GM12873 (cell line): ENCODE measurements at regions not wholly inside any gene's neighbourhood (a gene's known extent, or its start where the extent isn't known, plus 50 kb on each side); places are given as distances from the start of the nearest gene placed in this dataset.

Experiments
- CTCF ChIP-seq: IDR thresholded peaks from 2 replicates; pipeline ENCODE4 v1.5.1; 2012; ENCODE audit warnings: low read depth, mild to moderate bottlenecking, moderate library complexity, low read length, control low read depth; ENCODE audit not compliant: insufficient read depth; ENCODE audit errors: missing control alignments

DNA sequence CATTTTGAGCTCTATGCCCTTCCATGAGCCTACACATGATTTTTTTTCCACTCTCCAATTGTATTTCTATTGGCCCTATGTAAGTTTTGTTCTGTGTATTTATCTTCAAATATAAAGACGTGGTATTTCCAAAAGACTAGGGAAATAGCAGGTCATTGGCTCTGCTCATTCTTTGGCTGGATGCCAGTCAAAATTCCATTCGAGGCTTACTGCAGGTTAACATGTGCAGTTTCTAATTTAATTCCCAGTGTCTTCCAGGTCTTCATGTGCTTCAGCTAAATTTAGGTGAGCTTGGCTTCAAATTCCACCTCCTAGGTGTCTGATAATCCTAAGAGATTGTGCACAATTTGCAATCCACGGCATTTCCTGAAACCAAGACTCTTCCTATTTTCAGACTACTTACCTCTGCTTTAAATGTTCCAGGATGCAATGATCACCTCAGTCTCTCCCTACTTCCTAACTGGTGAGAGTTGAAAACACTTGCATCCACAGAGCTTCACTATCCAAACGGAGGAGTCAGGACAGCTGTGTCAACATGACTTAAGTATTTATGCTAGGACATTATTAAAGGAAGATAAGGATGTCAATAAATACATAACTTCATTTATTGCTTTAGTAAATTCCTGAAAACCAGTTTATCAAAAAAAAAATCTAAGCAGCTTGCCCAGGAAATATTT, 236.1 kb downstream of the COL12A1 start:
- TF ChIP-seq CTCF = no peak

- TF ChIP-seq CTCF = no peak
Measured at GRCh38 chr6:74967821-74968220, 238.0 kb downstream of the COL12A1 start.

- no peak for TF ChIP-seq CTCF
Measured at GRCh38 chr6:74966712-74967111, 239.1 kb downstream of the COL12A1 start.

GRCh38 chr6:74964871-74965441, 240.9 kb downstream of the COL12A1 start:
- no peak for TF ChIP-seq CTCF

DNA sequence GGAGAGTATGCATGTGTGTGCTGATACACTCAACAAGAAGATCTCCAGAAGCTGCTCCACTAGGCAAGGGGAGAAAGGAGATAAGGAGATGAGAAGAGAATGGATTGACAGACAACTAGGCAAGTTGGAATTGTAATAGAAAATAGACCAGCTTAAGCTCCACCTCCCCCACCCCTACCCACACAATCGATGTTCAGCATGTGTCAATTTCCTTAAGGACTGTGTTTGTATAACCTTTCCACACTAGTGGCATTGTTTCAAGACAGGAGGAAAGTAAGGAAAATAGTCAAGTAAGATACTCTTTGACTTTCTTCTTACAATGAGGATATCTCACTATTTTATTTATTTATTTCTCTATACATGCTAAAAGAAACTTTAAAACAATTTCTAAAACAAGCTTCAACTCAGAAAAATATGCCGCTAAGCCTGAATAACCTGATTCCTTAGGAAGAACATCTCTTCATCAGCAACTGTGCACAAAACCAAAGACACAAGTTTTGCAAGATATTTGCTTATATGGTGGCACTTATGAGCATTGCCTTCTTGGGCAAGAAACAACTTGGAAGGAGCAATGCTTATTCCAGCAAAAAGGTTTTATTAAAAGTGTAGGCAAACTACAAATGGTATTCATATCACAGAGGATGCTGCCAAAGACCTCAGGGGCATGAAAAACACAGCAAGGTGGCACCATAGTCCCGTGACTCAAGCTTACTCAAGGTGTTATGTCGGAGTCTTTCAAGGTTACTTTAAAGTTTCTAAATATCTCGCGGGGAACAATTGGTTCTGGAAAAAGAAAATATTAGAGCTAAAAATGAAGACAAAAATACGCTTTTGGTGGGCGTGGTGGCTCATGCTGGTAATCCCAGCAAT, 249.1 kb downstream of the COL12A1 start:
- TF ChIP-seq CTCF = no peak

DNA sequence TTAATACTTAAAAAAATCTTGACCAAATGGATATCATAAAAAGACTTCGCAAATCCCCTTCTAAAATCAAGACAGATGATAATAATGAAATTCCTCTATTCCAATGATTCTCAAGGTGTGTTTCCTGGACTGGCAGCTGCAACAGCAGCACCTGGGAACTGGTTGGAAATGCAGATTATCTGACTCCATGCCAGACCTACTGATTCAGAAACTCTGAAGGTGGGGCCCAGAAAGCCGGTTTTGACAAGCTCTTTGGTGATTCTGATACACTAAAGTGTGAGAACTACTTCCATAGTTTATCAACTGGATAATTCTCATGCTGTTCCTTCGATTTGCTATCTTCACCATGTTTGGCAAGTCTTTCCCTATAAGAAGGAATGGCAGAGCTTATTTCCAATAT, 252.1 kb downstream of the COL12A1 start:
- TF ChIP-seq CTCF = no peak

- no peak for TF ChIP-seq CTCF
Measured at GRCh38 chr6:74946961-74947360, 258.9 kb downstream of the COL12A1 start.
